Thyroid gland (tissue), 4 donors: ENCODE measurements at regions not wholly inside any gene's neighbourhood (a gene's known extent, or its start where the extent isn't known, plus 50 kb on each side); places are given as distances from the start of the nearest gene placed in this dataset.

Experiments used
- DNase-seq, 2 donors: peaks; one replicate each; pipeline ENCODE4 v3.0.0-alpha.2; 2019
- H3K27ac ChIP-seq, 3 donors: fragments of 200-600 bp; sonication (generic); 1 replicate in 2 of 3; 2 replicates in 1 of 3; pipeline ENCODE4 v1.5.1; 2016 to 2019; ENCODE audit warnings: mild to moderate bottlenecking in 1 of 3, moderate library complexity in 1 of 3
- H3K27me3 ChIP-seq: fragments of 200-600 bp; sonication (generic); one replicate; pipeline ENCODE4 v1.5.1; 2019
- H3K36me3 ChIP-seq, 2 donors: fragments of 200-600 bp; sonication (generic); one replicate each; pipeline ENCODE4 v1.5.1; 2016 to 2019
- H3K4me1 ChIP-seq, 2 donors: fragments of 200-600 bp; sonication (generic); one replicate each; pipeline ENCODE4 v1.5.1; 2017 to 2019
- H3K4me3 ChIP-seq, 3 donors: fragments of 200-600 bp; sonication (generic); replicated peaks in 1 of 3; 1 replicate in 2 of 3; 2 replicates in 1 of 3; pipeline ENCODE4 v1.5.1; 2016; ENCODE audit warnings: mild to moderate bottlenecking in 1 of 3
- H3K9me3 ChIP-seq: fragments of 200-600 bp; sonication (generic); one replicate; pipeline ENCODE4 v1.5.1; 2017
- POLR2A ChIP-seq, 2 donors: fragments of 450-650 bp; IDR thresholded peaks; one replicate each; pipeline ENCODE4 v1.6.1; 2017; ENCODE audit warnings: antibody characterized with exemption in 2 of 2, mild to moderate bottlenecking in 2 of 2, moderate library complexity in 1 of 2
- WGBS, 2 donors: methylation state at CpG; one replicate each; pipeline ENCODE4 v1.1.5; 2017; 5-methylcytosine and 5-hydroxymethylcytosine counted together
- intact Hi-C: fragments of 100-400 bp; cut with DNase I; formaldehyde crosslinking; loops from one replicate; pipeline ENCODE4 v1.15.1; 2023
- TF ChIP-seq, protein P1 (sequence below), 6 experiments: fragments of 200-600 bp in 3 of 6; fragments of 450-650 bp in 3 of 6; sonication (generic) in 3 of 6; IDR thresholded peaks; one replicate each; pipeline ENCODE4 v1.5.1; 2016 to 2019; ENCODE audit warnings: antibody characterized with exemption in 6 of 6, mild to moderate bottlenecking in 2 of 6, inconsistent platforms in 1 of 6, moderate library complexity in 1 of 6

DNA sequence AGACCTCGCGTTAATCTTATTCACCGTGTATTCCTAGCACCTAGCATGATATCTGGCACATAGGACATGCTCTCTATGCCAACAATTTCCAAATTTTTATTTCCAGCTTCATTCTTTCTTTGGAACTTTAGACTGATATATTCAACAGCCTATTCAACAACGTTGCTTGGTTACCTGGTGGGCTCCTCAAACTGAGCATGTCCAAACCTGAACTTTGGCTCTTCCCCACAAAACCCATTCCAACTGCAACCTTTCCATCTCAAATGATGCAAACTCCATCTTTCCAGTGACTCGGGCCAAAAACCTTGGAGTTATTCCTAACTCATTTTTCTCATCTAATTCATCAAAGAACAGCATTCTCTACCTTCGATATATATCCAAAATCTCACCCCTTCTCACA is 525.2 kb downstream of the AGTPBP1 start:
- Histone ChIP-seq H3K36me3 (no peaks in the 10 kb centered on the region), H3K9me3 (no peaks in the 10 kb centered on the region), H3K4me1 (no peaks in the 10 kb centered on the region), H3K4me3 (no peak overlapping the region), H3K27me3 (no peaks in the 10 kb centered on the region), H3K27ac (no peak overlapping the region)
- intact Hi-C loops: no loop called here
- TF ChIP-seq, protein P1, sequence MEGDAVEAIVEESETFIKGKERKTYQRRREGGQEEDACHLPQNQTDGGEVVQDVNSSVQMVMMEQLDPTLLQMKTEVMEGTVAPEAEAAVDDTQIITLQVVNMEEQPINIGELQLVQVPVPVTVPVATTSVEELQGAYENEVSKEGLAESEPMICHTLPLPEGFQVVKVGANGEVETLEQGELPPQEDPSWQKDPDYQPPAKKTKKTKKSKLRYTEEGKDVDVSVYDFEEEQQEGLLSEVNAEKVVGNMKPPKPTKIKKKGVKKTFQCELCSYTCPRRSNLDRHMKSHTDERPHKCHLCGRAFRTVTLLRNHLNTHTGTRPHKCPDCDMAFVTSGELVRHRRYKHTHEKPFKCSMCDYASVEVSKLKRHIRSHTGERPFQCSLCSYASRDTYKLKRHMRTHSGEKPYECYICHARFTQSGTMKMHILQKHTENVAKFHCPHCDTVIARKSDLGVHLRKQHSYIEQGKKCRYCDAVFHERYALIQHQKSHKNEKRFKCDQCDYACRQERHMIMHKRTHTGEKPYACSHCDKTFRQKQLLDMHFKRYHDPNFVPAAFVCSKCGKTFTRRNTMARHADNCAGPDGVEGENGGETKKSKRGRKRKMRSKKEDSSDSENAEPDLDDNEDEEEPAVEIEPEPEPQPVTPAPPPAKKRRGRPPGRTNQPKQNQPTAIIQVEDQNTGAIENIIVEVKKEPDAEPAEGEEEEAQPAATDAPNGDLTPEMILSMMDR (IDR thresholded peaks at IDR 0.05): no peak
- no peak for TF ChIP-seq POLR2A (IDR thresholded peaks at IDR 0.05)
- no peak for DNase-seq
- 84 to 93% methylated on average over 6 of the region's 6 CpGs for WGBS, 2 donors

DNA sequence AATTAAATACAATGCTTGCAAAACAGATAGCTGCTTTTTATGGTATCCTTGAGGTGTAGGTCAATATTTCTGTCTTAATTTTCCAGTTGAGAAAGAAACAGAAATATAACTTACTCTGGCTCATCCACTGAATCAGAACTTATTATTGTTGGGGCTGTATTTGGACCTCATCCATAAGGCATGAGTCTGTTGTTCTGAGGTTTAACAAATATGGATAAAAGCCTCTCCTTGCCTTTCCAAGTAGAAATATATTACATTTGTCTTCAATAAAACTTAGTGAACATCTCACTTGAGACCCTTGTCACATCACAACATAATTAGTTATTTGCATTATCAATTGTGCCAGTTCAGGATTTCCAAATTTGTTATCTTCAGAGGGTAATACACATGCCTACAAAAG is 525.8 kb downstream of the AGTPBP1 start:
- Histone ChIP-seq H3K27me3 (no peaks in the 10 kb centered on the region), H3K36me3 (no peaks in the 10 kb centered on the region), H3K4me1 (no peaks in the 10 kb centered on the region), H3K27ac (no peak overlapping the region), H3K9me3 (no peaks in the 10 kb centered on the region), H3K4me3 (no peak overlapping the region)
- DNase-seq: no peak
- TF ChIP-seq, protein P1 (IDR thresholded peaks at IDR 0.05): no peak
- TF ChIP-seq POLR2A (IDR thresholded peaks at IDR 0.05): no peak
- intact Hi-C loops: no loop called here

DNA sequence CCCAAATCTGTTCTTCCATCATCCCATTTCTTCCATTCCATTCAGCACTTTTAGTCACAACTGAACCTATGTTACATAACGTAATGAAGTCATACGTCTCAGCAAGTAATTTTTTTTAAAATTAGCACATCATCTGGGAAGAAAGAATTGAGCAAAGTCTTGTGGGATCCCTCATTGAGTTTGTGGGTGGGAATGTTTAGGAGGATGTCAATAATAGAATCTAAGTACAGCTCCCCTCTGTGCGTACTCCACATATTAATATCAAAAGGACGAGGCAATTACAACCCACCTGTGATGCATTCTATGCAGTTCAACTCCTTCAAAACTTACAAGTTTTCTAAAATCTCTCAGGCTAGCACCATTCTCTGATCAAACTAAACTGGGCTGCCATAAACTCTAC is 526.3 kb downstream of the AGTPBP1 start:
- no peak overlapping the region for H3K4me3 ChIP-seq
- WGBS, 2 donors: 95 to 96% methylated on average over 4 of the region's 4 CpGs
- H3K9me3 ChIP-seq: no peaks in the 10 kb centered on the region
- intact Hi-C loops: no loop called here
- no peaks in the 10 kb centered on the region for H3K4me1 ChIP-seq
- H3K27me3 ChIP-seq: no peaks in the 10 kb centered on the region
- no peak for DNase-seq
- TF ChIP-seq, protein P1 (IDR thresholded peaks at IDR 0.05): no peak
- no peak for TF ChIP-seq POLR2A (IDR thresholded peaks at IDR 0.05)
- no peaks in the 10 kb centered on the region for H3K36me3 ChIP-seq
- no peak overlapping the region for H3K27ac ChIP-seq

GRCh38 chr9:85213650-85214607 is 527.8 kb downstream of the AGTPBP1 start:
- H3K4me1 ChIP-seq: no peaks in the 10 kb centered on the region
- no peak for DNase-seq
- no peak overlapping the region for H3K27ac ChIP-seq
- intact Hi-C loops: no loop called here
- H3K27me3 ChIP-seq: no peaks in the 10 kb centered on the region
- no peaks in the 10 kb centered on the region for H3K9me3 ChIP-seq
- no peak for TF ChIP-seq POLR2A (IDR thresholded peaks at IDR 0.05)
- TF ChIP-seq, protein P1 (IDR thresholded peaks at IDR 0.05): no peak
- WGBS, 2 donors: 72 to 79% methylated on average over 4 of the region's 4 CpGs
- no peak overlapping the region for H3K4me3 ChIP-seq
- H3K36me3 ChIP-seq: no peaks in the 10 kb centered on the region

DNA sequence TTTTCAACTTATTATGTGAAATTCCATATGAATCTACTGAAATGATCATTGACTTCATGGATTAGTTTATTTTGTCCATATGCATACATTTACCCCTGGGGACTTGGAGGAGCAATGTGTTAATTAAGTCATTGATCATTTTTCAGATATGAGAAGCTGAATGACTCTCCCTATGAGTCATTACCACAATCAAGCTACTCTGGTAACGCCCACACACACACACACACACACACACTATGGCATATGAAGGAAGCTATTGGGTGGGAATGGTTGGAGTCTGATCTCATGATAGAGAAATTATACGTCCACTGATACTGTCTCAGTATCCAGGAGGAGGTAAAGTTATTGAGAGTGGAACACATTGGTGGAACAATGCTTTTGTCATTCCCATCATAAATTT is 528.9 kb downstream of the AGTPBP1 start:
- H3K36me3 ChIP-seq: no peaks in the 10 kb centered on the region

More for the DNA sequence above, 528.9 kb downstream of the AGTPBP1 start:
- Histone ChIP-seq H3K4me1 (no peaks in the 10 kb centered on the region), H3K4me3 (no peak overlapping the region), H3K27me3 (no peaks in the 10 kb centered on the region), H3K27ac (no peak overlapping the region), H3K9me3 (no peaks in the 10 kb centered on the region)
- no peak for TF ChIP-seq POLR2A (IDR thresholded peaks at IDR 0.05)
- TF ChIP-seq, protein P1 (IDR thresholded peaks at IDR 0.05): no peak
- no peak for DNase-seq
- intact Hi-C loops: no loop called here
- 74 to 88% methylated on average over 2 of the region's 2 CpGs for WGBS, 2 donors
